ENCODE measurements at regions not wholly inside any gene's neighbourhood (a gene's known extent, or its start where the extent isn't known, plus 50 kb on each side); places are given as distances from the start of the nearest gene placed in this dataset.

DNA sequence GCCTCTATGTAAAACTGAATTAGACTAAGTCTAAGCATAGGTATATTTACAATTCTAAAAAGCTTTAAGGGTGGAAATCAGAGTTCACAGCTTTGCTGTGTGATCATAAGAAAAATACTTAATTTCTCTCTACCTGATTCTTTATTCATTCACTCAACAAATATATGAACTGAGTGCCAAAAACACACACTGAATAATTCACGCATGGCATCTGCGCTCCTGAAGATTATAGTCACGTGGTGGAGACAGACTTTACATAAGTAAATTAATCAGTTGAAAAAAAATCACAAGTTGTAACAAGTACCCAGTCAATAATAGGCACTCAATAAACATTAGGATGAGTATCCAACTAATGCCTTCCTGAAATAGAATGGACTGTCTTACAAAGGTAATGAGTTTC is 351.6 kb downstream of the METTL4 start:
- TF ChIP-seq CTCF (IDR thresholded peaks at IDR 0.05), result no peak
- TF ChIP-seq POLR2A (IDR thresholded peaks at IDR 0.05), result no peak

Data from esophagus squamous epithelium (tissue), 4 donors.